ENCODE measurements at regions not wholly inside any gene's neighbourhood (a gene's known extent, or its start where the extent isn't known, plus 50 kb on each side); places are given as distances from the start of the nearest gene placed in this dataset.
"Not testable (repeated sequence)": the region's sequence is repeated elsewhere in the genome, so short reads cannot be mapped to it uniquely, and the experiment has no call there.

- DNase-seq (ENCODE audit: low read depth, low spot score) = no peak
Observed at GRCh38 chr18:995629-996028, 91.0 kb downstream of the ADCYAP1 start.

- no peak for DNase-seq (ENCODE audit: low read depth, low spot score)
Observed at GRCh38 chr18:997499-997898, 92.8 kb downstream of the ADCYAP1 start.

- DNase-seq (ENCODE audit: low read depth, low spot score) = no peak
Observed at GRCh38 chr18:998936-999335, 94.3 kb downstream of the ADCYAP1 start.

DNA sequence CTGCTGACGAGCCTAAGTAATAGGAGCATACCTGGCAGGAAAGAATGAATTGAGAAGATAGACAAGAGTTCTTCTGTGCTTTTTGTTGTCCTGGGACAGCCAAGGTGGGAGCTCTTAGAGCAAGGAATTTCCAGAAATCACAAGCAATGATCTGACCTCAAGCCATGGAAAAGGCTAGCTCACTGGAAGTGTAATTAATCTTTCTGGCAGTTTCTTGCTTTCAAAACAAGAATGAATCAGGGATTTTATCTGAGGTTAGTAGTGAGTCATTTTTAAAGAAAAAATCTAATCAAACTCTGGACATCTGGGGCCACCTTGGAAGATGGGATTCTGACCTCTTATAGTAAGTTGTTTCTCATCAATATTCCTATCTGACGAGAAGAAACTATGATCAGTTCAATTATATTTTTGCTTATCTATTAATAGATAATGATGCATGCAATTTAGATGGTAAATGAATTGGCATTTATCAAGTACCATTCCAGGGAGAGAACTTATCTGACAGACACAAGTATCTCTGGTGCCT lies 98.0 kb downstream of the ADCYAP1 start:
- no peak for DNase-seq (ENCODE audit: low read depth, low spot score)

DNA sequence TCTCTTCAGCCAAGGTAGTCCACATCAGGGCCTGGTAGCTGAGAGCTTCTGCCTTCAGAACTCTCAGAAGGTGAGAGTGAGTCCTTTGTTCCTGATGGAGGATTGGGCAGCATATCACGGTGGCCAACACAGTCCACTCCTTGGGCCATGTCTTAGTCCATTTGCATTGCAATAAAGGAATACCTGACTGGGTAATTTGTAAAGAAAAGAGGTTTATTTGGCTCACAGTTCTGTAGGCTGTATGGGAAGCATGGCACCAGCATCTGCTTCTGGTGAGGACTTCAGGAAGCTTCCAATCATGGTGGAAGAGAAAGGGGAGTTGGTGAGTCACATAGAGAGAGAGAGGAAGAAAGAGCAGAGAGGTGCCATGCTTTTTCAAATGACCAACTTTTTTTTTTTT lies 98.8 kb downstream of the ADCYAP1 start:
- no peak for DNase-seq (ENCODE audit: low read depth, low spot score)

DNA sequence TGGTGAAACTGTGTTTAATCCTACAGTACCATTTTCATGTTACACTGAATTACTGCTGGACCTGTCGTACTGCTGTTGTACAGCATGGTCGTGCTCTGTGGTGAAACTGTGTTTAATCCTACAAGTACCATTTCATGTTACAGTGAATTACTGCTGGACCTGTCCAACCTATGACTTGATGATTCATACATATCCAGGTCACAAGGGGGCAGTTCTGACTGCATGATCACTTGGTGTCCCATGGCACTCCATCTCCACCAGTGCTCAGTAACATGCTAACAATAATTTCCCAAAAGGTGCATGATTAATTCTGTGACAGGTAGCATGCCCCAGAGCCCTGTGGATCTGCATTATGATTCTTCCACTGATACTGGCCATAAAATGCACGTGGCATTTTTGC lies 101.6 kb downstream of the ADCYAP1 start:
- no peak for DNase-seq (ENCODE audit: low read depth, low spot score)

DNA sequence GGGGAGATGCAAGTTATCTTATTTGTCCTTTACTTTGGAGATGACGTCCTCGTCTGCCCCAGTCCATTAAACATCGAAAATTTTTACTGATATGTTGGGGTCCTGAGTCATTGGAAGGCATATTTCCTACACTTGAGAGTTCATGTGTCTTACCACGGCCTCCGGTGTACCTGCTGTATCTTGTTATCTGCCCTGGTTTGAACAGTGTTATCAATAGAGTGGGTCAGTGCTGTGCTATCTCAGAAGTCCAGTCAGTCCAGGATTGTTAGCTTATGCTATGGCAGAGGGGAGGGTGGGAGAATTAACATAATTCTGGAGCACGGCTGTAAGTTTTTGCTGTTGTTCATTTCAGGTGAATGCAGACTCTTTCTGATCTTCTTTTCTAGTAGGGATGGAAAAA lies 102.3 kb downstream of the ADCYAP1 start:
- no peak for DNase-seq (ENCODE audit: low read depth, low spot score)

- no peak for DNase-seq (ENCODE audit: low read depth, low spot score)
Observed at GRCh38 chr18:1011349-1011748, 106.7 kb downstream of the ADCYAP1 start.

DNA sequence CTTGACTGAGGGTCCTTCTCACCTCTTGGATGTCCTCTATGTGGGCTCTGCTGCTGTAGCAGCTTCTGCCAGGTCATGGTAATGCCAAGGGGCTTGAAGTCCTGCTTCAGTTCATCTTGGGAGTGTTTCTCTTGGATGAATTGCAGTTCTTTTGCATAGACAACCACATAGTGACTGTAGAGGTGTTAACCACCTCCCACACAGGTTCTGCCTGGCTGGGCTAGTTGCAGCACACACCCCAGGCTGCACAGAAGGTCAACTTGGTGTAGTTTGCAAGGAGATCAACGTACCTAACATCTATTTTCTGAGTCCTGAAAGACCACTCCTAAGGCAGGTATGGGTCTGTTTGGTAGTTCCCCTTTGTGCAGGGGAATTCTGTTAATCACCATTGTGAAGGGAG lies 108.1 kb downstream of the ADCYAP1 start:
- DNase-seq (ENCODE audit: low read depth, low spot score) = no peak

DNA sequence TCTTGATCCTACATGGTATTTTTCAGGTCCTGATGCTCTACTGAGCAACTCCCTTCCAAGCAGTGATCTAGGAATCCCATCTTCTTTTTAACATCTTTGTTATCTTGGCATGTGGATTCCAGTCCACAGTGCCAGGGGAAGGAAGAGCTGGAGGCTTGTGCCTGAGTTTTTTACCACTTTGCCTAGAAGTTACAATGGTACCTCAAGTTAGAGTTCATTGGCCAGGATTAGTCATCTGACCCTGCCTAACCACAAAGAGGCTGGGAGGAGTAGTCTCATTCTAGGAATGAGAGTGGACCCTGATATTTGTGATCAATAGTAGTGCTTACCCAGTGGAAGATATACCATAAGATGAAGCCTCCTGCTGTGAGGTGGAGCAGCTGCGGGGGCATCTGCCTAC lies 109.3 kb downstream of the ADCYAP1 start:
- DNase-seq (ENCODE audit: low read depth, low spot score) = no peak

DNA sequence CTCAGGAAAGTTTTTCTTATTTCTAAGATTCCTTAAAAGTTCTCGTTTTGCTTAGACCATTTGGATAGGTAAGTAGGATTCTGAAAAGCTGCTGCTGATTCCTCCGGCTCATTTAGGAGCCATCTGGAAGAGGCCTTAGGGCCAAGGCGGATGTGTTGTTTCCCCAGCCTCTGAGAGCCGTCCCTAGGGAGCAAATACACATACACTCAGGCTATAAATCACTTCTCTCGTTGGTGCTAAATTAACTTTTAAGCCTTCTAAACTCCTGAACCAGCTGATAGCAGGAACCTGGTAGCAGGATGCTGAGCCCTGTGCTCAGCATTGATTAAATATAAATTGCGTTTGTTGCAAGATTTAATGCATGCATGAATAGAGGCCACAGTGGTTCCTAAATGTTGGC lies 109.8 kb downstream of the ADCYAP1 start:
- DNase-seq (ENCODE audit: low read depth, low spot score) = no peak

DNA sequence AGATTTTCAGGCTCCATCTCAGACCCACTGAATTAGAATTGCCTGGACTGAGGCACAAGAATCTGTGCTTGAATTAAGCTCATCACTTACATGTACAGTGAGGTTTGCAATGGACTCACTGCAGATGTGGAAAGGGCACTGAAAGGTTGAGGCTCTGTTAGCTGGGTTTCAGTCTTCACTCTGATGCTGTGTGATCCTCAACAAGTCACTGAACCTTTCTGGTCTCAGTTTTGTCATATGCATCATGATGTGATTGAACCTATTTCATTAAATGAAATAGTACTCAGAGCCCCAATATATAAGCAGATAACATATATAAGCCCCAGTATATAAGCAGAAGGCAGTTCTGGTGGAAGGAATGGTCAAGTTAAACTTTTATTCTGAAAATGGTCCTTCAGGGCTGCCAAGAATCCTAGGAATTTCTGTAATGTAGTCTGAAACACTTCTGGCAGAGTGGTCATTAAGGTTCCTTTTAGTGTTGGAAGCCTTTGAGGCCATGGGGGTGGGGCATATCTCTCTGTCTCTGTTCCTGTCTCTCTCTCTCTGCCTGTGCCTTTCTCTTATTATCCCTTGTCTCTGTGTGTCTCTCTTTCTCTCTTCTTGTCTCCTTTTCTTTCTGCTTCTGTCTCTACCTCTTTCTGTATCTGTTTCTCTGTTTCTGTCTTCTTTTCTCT lies 110.4 kb downstream of the ADCYAP1 start:
- no peak for DNase-seq (ENCODE audit: low read depth, low spot score)

DNA sequence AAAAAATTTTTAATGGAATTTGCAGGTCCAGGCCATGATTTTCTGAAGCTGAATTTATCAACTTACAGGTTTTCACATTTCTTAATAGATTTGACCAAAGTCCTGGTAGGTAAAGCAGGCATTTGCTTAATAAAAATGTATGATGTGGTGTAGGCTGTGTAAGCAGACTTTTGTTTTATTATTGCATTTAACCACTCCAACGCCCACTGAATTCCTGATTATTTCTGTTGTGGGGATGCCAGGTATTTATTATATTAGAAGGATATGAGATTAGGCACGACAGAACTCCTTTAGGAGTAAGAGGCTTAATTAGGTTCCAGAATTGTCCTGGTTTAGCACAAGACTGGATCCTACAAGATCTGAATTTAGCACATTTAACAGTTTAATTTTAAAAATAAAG lies 111.1 kb downstream of the ADCYAP1 start:
- DNase-seq (ENCODE audit: low read depth, low spot score) = no peak

GRCh38 chr18:1017227-1018058 lies 112.8 kb downstream of the ADCYAP1 start:
- DNase-seq (ENCODE audit: low read depth, low spot score) = no peak

- DNase-seq (ENCODE audit: low read depth, low spot score) = no peak
Observed at GRCh38 chr18:1018181-1018681, 113.6 kb downstream of the ADCYAP1 start.

DNA sequence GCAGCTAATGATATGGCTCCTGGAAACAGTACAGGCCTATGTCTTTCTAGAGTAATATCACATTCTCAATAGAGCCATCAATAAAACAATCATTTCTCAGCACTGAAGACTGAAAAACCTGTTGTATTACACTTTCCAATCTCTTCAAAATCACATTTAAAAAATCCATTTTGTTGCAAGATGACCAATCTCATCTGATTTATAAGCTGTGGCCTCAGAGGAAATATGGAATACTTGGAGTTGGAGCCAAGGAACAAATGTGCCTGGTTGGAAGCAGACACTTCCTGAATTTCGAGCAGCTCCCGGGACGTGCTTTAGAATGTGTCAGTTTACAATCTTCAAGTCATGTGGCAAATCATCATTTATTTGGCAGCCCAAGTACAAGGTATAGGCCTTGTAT lies 114.5 kb downstream of the ADCYAP1 start:
- no peak for DNase-seq (ENCODE audit: low read depth, low spot score)

- DNase-seq (ENCODE audit: low read depth, low spot score) = no peak
Observed at GRCh38 chr18:1020731-1021344, 116.2 kb downstream of the ADCYAP1 start.

DNA sequence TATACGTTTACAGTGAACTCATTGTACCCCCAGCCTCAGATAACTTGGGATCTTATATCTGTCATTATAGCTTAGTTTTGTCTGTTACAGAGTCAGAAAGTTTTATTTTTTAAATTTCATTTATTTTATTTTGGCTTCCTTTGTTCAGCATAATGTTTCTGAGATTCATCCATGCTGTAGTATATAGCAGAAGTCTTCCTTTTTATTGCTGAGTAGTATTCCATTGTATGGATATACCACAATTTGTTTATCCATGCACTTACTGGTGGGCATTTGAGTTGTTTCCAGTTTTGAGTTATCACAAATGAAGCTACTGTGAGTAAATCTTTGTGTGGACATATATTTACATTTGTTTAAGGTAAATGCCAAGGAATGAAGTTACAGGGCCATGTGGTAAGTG lies 122.3 kb downstream of the ADCYAP1 start:
- no peak for DNase-seq (ENCODE audit: low read depth, low spot score)

GRCh38 chr18:1033092-1033491 lies 128.4 kb downstream of the ADCYAP1 start:
- not testable (repeated sequence) for DNase-seq (ENCODE audit: low read depth, low spot score)

GRCh38 chr18:1034971-1035370 lies 130.3 kb downstream of the ADCYAP1 start:
- DNase-seq (ENCODE audit: low read depth, low spot score) = no peak

DNA sequence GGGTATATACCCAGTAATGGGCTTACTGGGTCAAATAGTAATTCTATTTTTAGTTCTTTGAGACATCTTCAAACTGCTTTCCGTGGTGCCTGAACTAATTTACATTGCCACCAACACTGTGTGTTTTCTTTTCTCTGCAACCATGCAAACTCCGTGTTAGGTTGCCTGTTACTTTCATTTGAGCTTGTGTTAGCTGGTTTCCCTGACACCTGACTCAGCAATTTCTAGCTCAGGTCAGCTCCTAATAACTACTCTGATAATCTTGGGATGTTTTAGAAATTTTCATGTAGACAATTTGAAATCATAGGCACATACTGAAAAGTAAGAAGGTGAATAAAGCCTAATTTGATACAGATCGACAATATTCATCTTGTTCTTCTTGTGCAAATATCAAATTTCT lies 132.3 kb downstream of the ADCYAP1 start:
- DNase-seq (ENCODE audit: low read depth, low spot score) = no peak

DNA sequence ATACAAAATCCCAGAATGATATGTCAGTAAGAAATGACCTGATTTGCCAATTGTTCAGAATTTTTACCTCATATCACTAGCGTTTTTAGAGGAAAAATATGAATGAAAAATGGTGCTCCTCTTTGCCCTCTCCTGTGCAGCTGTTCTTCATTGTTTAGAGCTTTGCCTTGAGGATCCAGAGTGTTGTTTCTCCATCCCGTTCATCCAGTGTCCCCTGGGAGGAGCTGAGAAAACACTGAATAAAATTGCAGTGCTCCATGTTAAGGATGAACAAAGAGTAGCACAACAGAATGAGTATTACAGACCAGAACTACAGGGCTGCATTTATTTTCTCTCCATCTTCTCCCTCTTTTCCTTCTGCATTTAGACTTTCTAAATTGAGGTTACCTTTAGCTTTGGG lies 133.1 kb downstream of the ADCYAP1 start:
- no peak for DNase-seq (ENCODE audit: low read depth, low spot score)

All from activated CD4-positive, CD25-positive, alpha-beta regulatory T cell treated with anti-CD3 and anti-CD28 coated beads, Interleukin-2, amount 50 U/mL, for 16 hours (primary cell).